ENCODE measurements at regions not wholly inside any gene's neighbourhood (a gene's known extent, or its start where the extent isn't known, plus 50 kb on each side); places are given as distances from the start of the nearest gene placed in this dataset.

GRCh38 chr18:7170292-7170691 lies 52.7 kb upstream of the LAMA1 start:
- TF ChIP-seq, protein P1, sequence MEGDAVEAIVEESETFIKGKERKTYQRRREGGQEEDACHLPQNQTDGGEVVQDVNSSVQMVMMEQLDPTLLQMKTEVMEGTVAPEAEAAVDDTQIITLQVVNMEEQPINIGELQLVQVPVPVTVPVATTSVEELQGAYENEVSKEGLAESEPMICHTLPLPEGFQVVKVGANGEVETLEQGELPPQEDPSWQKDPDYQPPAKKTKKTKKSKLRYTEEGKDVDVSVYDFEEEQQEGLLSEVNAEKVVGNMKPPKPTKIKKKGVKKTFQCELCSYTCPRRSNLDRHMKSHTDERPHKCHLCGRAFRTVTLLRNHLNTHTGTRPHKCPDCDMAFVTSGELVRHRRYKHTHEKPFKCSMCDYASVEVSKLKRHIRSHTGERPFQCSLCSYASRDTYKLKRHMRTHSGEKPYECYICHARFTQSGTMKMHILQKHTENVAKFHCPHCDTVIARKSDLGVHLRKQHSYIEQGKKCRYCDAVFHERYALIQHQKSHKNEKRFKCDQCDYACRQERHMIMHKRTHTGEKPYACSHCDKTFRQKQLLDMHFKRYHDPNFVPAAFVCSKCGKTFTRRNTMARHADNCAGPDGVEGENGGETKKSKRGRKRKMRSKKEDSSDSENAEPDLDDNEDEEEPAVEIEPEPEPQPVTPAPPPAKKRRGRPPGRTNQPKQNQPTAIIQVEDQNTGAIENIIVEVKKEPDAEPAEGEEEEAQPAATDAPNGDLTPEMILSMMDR (IDR thresholded peaks at IDR 0.05) = no peak
- no peak for TF ChIP-seq EZH2 (IDR thresholded peaks at IDR 0.05; ENCODE audit: borderline replicate concordance, insufficient read depth, low read depth, low read length, poor library complexity, severe bottlenecking)
